ENCODE measurements at regions not wholly inside any gene's neighbourhood (a gene's known extent, or its start where the extent isn't known, plus 50 kb on each side); places are given as distances from the start of the nearest gene placed in this dataset.

GRCh38 chr3:102608875-102609274 is 174.1 kb downstream of the ZPLD1 start:
- no peak overlapping the region for H3K4me3 ChIP-seq (ENCODE audit: low read length)
- H3K9me3 ChIP-seq (ENCODE audit: control insufficient read depth, low read length), result no peaks in the 10 kb centered on the region
- peaks cover 10% of the 10 kb centered on the region for H3K4me1 ChIP-seq (ENCODE audit: control insufficient read depth, insufficient read depth, low read length)
- H3K9ac ChIP-seq (ENCODE audit: low read length), result no peak overlapping the region
- no peaks in the 10 kb centered on the region for H3K36me3 ChIP-seq (ENCODE audit: control insufficient read depth, insufficient read depth, low read length)
- H3K27me3 ChIP-seq (ENCODE audit: control insufficient read depth, insufficient read depth, low read length), result no peaks in the 10 kb centered on the region

- H3K36me3 ChIP-seq (ENCODE audit: control insufficient read depth, insufficient read depth, low read length), result no peaks in the 10 kb centered on the region
- H3K4me1 ChIP-seq (ENCODE audit: control insufficient read depth, insufficient read depth, low read length), result no peaks in the 10 kb centered on the region
- H3K27me3 ChIP-seq (ENCODE audit: control insufficient read depth, insufficient read depth, low read length), result no peaks in the 10 kb centered on the region
- no peak overlapping the region for H3K4me3 ChIP-seq (ENCODE audit: low read length)
- H3K9ac ChIP-seq (ENCODE audit: low read length), result no peak overlapping the region
- H3K9me3 ChIP-seq (ENCODE audit: control insufficient read depth, low read length), result no peaks in the 10 kb centered on the region
These were observed 179.3 kb downstream of the ZPLD1 start for GRCh38 chr3:102614021-102614569.

- H3K9ac ChIP-seq (ENCODE audit: low read length), result no peak overlapping the region
- no peaks in the 10 kb centered on the region for H3K27me3 ChIP-seq (ENCODE audit: control insufficient read depth, insufficient read depth, low read length)
- H3K4me1 ChIP-seq (ENCODE audit: control insufficient read depth, insufficient read depth, low read length), result no peaks in the 10 kb centered on the region
- no peaks in the 10 kb centered on the region for H3K9me3 ChIP-seq (ENCODE audit: control insufficient read depth, low read length)
- H3K4me3 ChIP-seq (ENCODE audit: low read length), result no peak overlapping the region
- H3K36me3 ChIP-seq (ENCODE audit: control insufficient read depth, insufficient read depth, low read length), result no peaks in the 10 kb centered on the region
These were observed 179.8 kb downstream of the ZPLD1 start for GRCh38 chr3:102614585-102614984.

GRCh38 chr3:102617381-102617780 is 182.6 kb downstream of the ZPLD1 start:
- Histone ChIP-seq H3K4me1 (ENCODE audit: control insufficient read depth, insufficient read depth, low read length) (no peaks in the 10 kb centered on the region), H3K9ac (ENCODE audit: low read length) (no peak overlapping the region), H3K27me3 (ENCODE audit: control insufficient read depth, insufficient read depth, low read length) (no peaks in the 10 kb centered on the region), H3K4me3 (ENCODE audit: low read length) (no peak overlapping the region), H3K36me3 (ENCODE audit: control insufficient read depth, insufficient read depth, low read length) (no peaks in the 10 kb centered on the region), H3K9me3 (ENCODE audit: control insufficient read depth, low read length) (no peaks in the 10 kb centered on the region)

- H3K9ac ChIP-seq (ENCODE audit: low read length), result no peak overlapping the region
- no peaks in the 10 kb centered on the region for H3K27me3 ChIP-seq (ENCODE audit: control insufficient read depth, insufficient read depth, low read length)
- no peaks in the 10 kb centered on the region for H3K9me3 ChIP-seq (ENCODE audit: control insufficient read depth, low read length)
- no peaks in the 10 kb centered on the region for H3K4me1 ChIP-seq (ENCODE audit: control insufficient read depth, insufficient read depth, low read length)
- H3K4me3 ChIP-seq (ENCODE audit: low read length), result no peak overlapping the region
- no peaks in the 10 kb centered on the region for H3K36me3 ChIP-seq (ENCODE audit: control insufficient read depth, insufficient read depth, low read length)
These were observed 184.5 kb downstream of the ZPLD1 start for GRCh38 chr3:102619361-102619760.

GRCh38 chr3:102629943-102630342 is 195.1 kb downstream of the ZPLD1 start:
- H3K27me3 ChIP-seq (ENCODE audit: control insufficient read depth, insufficient read depth, low read length), result no peaks in the 10 kb centered on the region
- H3K9ac ChIP-seq (ENCODE audit: low read length), result no peak overlapping the region
- no peaks in the 10 kb centered on the region for H3K36me3 ChIP-seq (ENCODE audit: control insufficient read depth, insufficient read depth, low read length)
- no peaks in the 10 kb centered on the region for H3K4me1 ChIP-seq (ENCODE audit: control insufficient read depth, insufficient read depth, low read length)
- H3K4me3 ChIP-seq (ENCODE audit: low read length), result no peak overlapping the region
- H3K9me3 ChIP-seq (ENCODE audit: control insufficient read depth, low read length), result no peaks in the 10 kb centered on the region

- Histone ChIP-seq H3K27me3 (ENCODE audit: control insufficient read depth, insufficient read depth, low read length) (no peaks in the 10 kb centered on the region), H3K36me3 (ENCODE audit: control insufficient read depth, insufficient read depth, low read length) (no peaks in the 10 kb centered on the region), H3K9ac (ENCODE audit: low read length) (no peak overlapping the region), H3K9me3 (ENCODE audit: control insufficient read depth, low read length) (no peaks in the 10 kb centered on the region), H3K4me3 (ENCODE audit: low read length) (no peak overlapping the region), H3K4me1 (ENCODE audit: control insufficient read depth, insufficient read depth, low read length) (no peaks in the 10 kb centered on the region)
These were observed 195.7 kb downstream of the ZPLD1 start for GRCh38 chr3:102630531-102630930.

GRCh38 chr3:102643546-102643945 is 208.7 kb downstream of the ZPLD1 start:
- Histone ChIP-seq H3K27me3 (ENCODE audit: control insufficient read depth, insufficient read depth, low read length) (no peaks in the 10 kb centered on the region), H3K9ac (ENCODE audit: low read length) (no peak overlapping the region), H3K36me3 (ENCODE audit: control insufficient read depth, insufficient read depth, low read length) (no peaks in the 10 kb centered on the region), H3K9me3 (ENCODE audit: control insufficient read depth, low read length) (no peaks in the 10 kb centered on the region), H3K4me3 (ENCODE audit: low read length) (no peak overlapping the region), H3K4me1 (ENCODE audit: control insufficient read depth, insufficient read depth, low read length) (no peaks in the 10 kb centered on the region)

GRCh38 chr3:102646557-102646956 is 211.7 kb downstream of the ZPLD1 start:
- no peaks in the 10 kb centered on the region for H3K36me3 ChIP-seq (ENCODE audit: control insufficient read depth, insufficient read depth, low read length)
- no peak overlapping the region for H3K4me3 ChIP-seq (ENCODE audit: low read length)
- no peak overlapping the region for H3K9ac ChIP-seq (ENCODE audit: low read length)
- H3K4me1 ChIP-seq (ENCODE audit: control insufficient read depth, insufficient read depth, low read length), result peaks cover 7% of the 10 kb centered on the region
- no peaks in the 10 kb centered on the region for H3K9me3 ChIP-seq (ENCODE audit: control insufficient read depth, low read length)
- H3K27me3 ChIP-seq (ENCODE audit: control insufficient read depth, insufficient read depth, low read length), result no peaks in the 10 kb centered on the region

GRCh38 chr3:102660653-102661052 is 225.8 kb downstream of the ZPLD1 start:
- Histone ChIP-seq H3K27me3 (ENCODE audit: control insufficient read depth, insufficient read depth, low read length) (no peaks in the 10 kb centered on the region), H3K4me1 (ENCODE audit: control insufficient read depth, insufficient read depth, low read length) (peaks cover 7% of the 10 kb centered on the region), H3K36me3 (ENCODE audit: control insufficient read depth, insufficient read depth, low read length) (no peaks in the 10 kb centered on the region), H3K9ac (ENCODE audit: low read length) (no peak overlapping the region), H3K9me3 (ENCODE audit: control insufficient read depth, low read length) (no peaks in the 10 kb centered on the region), H3K4me3 (ENCODE audit: low read length) (no peak overlapping the region)

GRCh38 chr3:102661707-102662497 is 227.1 kb downstream of the ZPLD1 start:
- Histone ChIP-seq H3K4me1 (ENCODE audit: control insufficient read depth, insufficient read depth, low read length) (peaks cover 3% of the 10 kb centered on the region), H3K9me3 (ENCODE audit: control insufficient read depth, low read length) (no peaks in the 10 kb centered on the region), H3K4me3 (ENCODE audit: low read length) (no peak overlapping the region), H3K27me3 (ENCODE audit: control insufficient read depth, insufficient read depth, low read length) (no peaks in the 10 kb centered on the region), H3K36me3 (ENCODE audit: control insufficient read depth, insufficient read depth, low read length) (no peaks in the 10 kb centered on the region), H3K9ac (ENCODE audit: low read length) (no peak overlapping the region)

- no peak overlapping the region for H3K4me3 ChIP-seq (ENCODE audit: low read length)
- H3K9me3 ChIP-seq (ENCODE audit: control insufficient read depth, low read length), result no peaks in the 10 kb centered on the region
- H3K4me1 ChIP-seq (ENCODE audit: control insufficient read depth, insufficient read depth, low read length), result peaks cover 8% of the 10 kb centered on the region
- no peaks in the 10 kb centered on the region for H3K36me3 ChIP-seq (ENCODE audit: control insufficient read depth, insufficient read depth, low read length)
- H3K27me3 ChIP-seq (ENCODE audit: control insufficient read depth, insufficient read depth, low read length), result no peaks in the 10 kb centered on the region
- no peak overlapping the region for H3K9ac ChIP-seq (ENCODE audit: low read length)
These were observed 227.6 kb downstream of the ZPLD1 start for GRCh38 chr3:102662498-102662772.

- H3K9ac ChIP-seq (ENCODE audit: low read length), result no peak overlapping the region
- H3K27me3 ChIP-seq (ENCODE audit: control insufficient read depth, insufficient read depth, low read length), result no peaks in the 10 kb centered on the region
These were observed 229.3 kb downstream of the ZPLD1 start for GRCh38 chr3:102664126-102664525.

More at GRCh38 chr3:102664126-102664525, 229.3 kb downstream of the ZPLD1 start:
- H3K36me3 ChIP-seq (ENCODE audit: control insufficient read depth, insufficient read depth, low read length), result no peaks in the 10 kb centered on the region
- peaks cover 17% of the 10 kb centered on the region for H3K4me1 ChIP-seq (ENCODE audit: control insufficient read depth, insufficient read depth, low read length)
- H3K4me3 ChIP-seq (ENCODE audit: low read length), result no peak overlapping the region
- H3K9me3 ChIP-seq (ENCODE audit: control insufficient read depth, low read length), result no peaks in the 10 kb centered on the region
